ENCODE measurements at regions not wholly inside any gene's neighbourhood (a gene's known extent, or its start where the extent isn't known, plus 50 kb on each side); places are given as distances from the start of the nearest gene placed in this dataset.

- no peak for TF ChIP-seq POLR2A (IDR thresholded peaks at IDR 0.05)
- TF ChIP-seq POLR2AphosphoS5 (IDR thresholded peaks at IDR 0.05) = no peak
- no peak for TF ChIP-seq CTCF (IDR thresholded peaks at IDR 0.05)
- TF ChIP-seq EP300 (IDR thresholded peaks at IDR 0.05; ENCODE audit: low read depth) = no peak
These were observed 411.7 kb upstream of the ZNF462 start for GRCh38 chr9:106451223-106451622.
